ENCODE measurements at regions not wholly inside any gene's neighbourhood (a gene's known extent, or its start where the extent isn't known, plus 50 kb on each side); places are given as distances from the start of the nearest gene placed in this dataset.

- TF ChIP-seq CTCF (IDR thresholded peaks at IDR 0.05): no peak
- TF ChIP-seq POLR2AphosphoS5 (IDR thresholded peaks at IDR 0.05): no peak
- TF ChIP-seq POLR2A (IDR thresholded peaks at IDR 0.05): no peak
Observed at GRCh38 chr1:245001252-245001651, 136.9 kb upstream of the HNRNPU start.

All from prostate gland (tissue), 2 donors.